Cerebellar cortex (tissue), 1 donor: ENCODE measurements at regions not wholly inside any gene's neighbourhood (a gene's known extent, or its start where the extent isn't known, plus 50 kb on each side); places are given as distances from the start of the nearest gene placed in this dataset.

ENCODE experiments used
- DNase-seq: peaks from one replicate; pipeline ENCODE4 v3.0.0-alpha.2; 2015; ENCODE audit warnings: low spot score

GRCh38 chrX:63884821-63885790, 100.1 kb upstream of the ARHGEF9 start:
- DNase-seq = no peak

DNA sequence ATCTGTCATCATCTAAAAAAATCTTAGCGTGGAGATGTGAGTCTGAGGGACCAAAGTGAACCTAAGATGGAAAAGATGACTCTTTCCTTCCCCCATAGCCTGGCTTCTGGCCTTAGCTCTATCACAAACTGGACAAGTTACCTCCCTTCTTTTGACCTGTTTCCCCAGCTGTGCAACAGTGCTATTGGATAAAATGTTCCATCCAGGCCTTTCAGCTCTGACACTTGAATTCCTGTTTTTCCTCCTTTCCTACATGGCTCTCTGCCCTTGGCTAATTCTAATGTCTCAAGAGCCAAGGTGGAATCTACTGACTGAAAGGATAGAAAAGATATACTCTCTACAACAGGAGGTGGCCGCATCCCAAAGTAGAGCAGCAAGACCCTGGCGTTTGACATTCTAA, 84.5 kb upstream of the ARHGEF9 start:
- DNase-seq = no peak

- no peak for DNase-seq
Measured at GRCh38 chrX:63855896-63856295, 70.9 kb upstream of the ARHGEF9 start.

DNA sequence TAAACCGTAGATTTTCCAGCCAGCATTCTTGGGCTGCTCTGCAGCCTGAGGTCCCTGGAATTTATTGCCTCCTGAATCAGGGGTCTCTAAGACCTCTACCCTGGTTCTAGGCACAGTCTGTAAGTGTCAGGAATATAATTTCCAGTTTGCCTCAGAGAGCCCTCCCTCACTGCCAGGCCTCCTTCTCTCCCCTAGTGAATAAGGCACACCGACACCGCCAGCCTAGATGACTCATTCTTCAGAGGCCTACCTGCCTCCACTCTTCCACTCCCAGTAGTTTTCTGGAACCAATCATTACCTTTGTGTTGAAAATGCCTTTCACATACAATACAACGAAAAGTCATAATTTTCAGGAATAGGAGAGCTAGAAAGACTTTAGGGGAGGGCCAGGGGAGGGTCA, 50.3 kb upstream of the ARHGEF9 start:
- DNase-seq = no peak
